Transverse colon (tissue), 4 donors: ENCODE measurements at regions not wholly inside any gene's neighbourhood (a gene's known extent, or its start where the extent isn't known, plus 50 kb on each side); places are given as distances from the start of the nearest gene placed in this dataset.

ENCODE experiments used
- CTCF ChIP-seq, 5 experiments: fragments of 200-600 bp in 3 of 5; fragments of 450-650 bp in 2 of 5; sonication (generic) in 3 of 5; IDR thresholded peaks; 1 replicate in 2 of 5; 2 replicates in 3 of 5; pipeline ENCODE4 v1.5.1; 2016 to 2017; ENCODE audit warnings: antibody characterized with exemption in 5 of 5, inconsistent platforms in 3 of 5, mild to moderate bottlenecking in 2 of 5, moderate library complexity in 1 of 5
- EP300 ChIP-seq: sonication (generic); formaldehyde crosslinking; IDR thresholded peaks from one replicate; pipeline ENCODE4 v1.6.1; 2017; ENCODE audit warnings: antibody characterized with exemption, low read depth
- POLR2A ChIP-seq: fragments of 450-650 bp; IDR thresholded peaks from one replicate; pipeline ENCODE4 v1.6.1; 2016; ENCODE audit warnings: antibody characterized with exemption, mild to moderate bottlenecking, moderate library complexity
- POLR2AphosphoS5 ChIP-seq, 3 donors: sonication (generic); formaldehyde crosslinking; IDR thresholded peaks; one replicate each; pipeline ENCODE4 v1.6.1; 2016; ENCODE audit warnings: antibody characterized with exemption in 3 of 3

GRCh38 chr2:186302263-186302662, 183.8 kb upstream of the ZC3H15 start:
- TF ChIP-seq CTCF (IDR thresholded peaks at IDR 0.05) (no peak), POLR2A (no peak), POLR2AphosphoS5 (IDR thresholded peaks at IDR 0.05) (no peak), EP300 (no peak)
